ENCODE measurements at regions not wholly inside any gene's neighbourhood (a gene's known extent, or its start where the extent isn't known, plus 50 kb on each side); places are given as distances from the start of the nearest gene placed in this dataset.

DNA sequence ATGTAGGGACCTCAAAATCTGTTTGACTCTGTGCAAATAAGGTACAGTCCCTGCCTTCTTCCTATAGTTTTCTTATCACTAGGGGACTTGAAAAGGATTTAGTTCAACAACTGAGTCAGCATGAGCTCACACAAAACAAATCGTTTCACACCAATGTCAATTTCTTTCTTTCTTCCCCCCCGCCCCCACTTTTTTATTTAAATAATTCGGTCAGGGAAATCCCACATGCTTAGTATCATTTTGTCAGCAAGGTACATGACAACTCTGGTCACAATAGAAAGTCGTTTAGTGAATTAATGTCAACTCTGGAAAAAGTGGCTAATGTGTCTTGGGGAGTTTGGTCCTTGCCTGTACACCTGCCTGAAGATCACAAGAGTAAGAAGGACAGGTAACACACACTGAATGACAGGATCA, 232.2 kb upstream of the PLEKHG7 start (continued):
- no peak; a peak in 1 of 4 replicates for TF ChIP-seq CEBPB (IDR thresholded peaks at IDR 0.05; ENCODE audit: borderline replicate concordance in 1 of 2, low read depth in 2 of 2, low read length in 2 of 2)
- peak; percentile 85 for TF ChIP-seq IKZF1 (conservative IDR thresholded peaks at IDR 0.05)
- TF ChIP-seq SP1 (IDR thresholded peaks at IDR 0.05; ENCODE audit: low read depth, low read length) = no peak
- peak; percentile 75 to 92; a peak in 3 of 4 replicates for TF ChIP-seq EP300 (IDR thresholded peaks at IDR 0.05; ENCODE audit: borderline replicate concordance in 1 of 2, control insufficient read depth in 1 of 2, low read depth in 2 of 2, low read length in 2 of 2)
- TF ChIP-seq, protein P1, sequence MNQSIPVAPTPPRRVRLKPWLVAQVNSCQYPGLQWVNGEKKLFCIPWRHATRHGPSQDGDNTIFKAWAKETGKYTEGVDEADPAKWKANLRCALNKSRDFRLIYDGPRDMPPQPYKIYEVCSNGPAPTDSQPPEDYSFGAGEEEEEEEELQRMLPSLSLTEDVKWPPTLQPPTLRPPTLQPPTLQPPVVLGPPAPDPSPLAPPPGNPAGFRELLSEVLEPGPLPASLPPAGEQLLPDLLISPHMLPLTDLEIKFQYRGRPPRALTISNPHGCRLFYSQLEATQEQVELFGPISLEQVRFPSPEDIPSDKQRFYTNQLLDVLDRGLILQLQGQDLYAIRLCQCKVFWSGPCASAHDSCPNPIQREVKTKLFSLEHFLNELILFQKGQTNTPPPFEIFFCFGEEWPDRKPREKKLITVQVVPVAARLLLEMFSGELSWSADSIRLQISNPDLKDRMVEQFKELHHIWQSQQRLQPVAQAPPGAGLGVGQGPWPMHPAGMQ (IDR thresholded peaks at IDR 0.05; ENCODE audit: borderline replicate concordance) = no peak
- no peak for TF ChIP-seq SUZ12 (IDR thresholded peaks at IDR 0.05; ENCODE audit: unreplicated experiment)
- TF ChIP-seq BMI1 (IDR thresholded peaks at IDR 0.05; ENCODE audit: borderline replicate concordance) = peak; percentile 57; the same call in 1 of the 2 replicates
- no peak for TF ChIP-seq TCF7 (IDR thresholded peaks at IDR 0.05; ENCODE audit: borderline replicate concordance)
- 0 out of 2 replicates have a peak, but pooled peaks have one; percentile 44 for TF ChIP-seq TCF12 (IDR thresholded peaks at IDR 0.05; ENCODE audit: low read depth, low read length)
- TF ChIP-seq ZNF274 (IDR thresholded peaks at IDR 0.05; ENCODE audit: insufficient read depth, insufficient read length) = no peak
- TF ChIP-seq, protein P2, sequence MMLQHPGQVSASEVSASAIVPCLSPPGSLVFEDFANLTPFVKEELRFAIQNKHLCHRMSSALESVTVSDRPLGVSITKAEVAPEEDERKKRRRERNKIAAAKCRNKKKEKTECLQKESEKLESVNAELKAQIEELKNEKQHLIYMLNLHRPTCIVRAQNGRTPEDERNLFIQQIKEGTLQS (IDR thresholded peaks at IDR 0.05; ENCODE audit: borderline replicate concordance, extremely low read depth, low read depth, low read length) = no peak
- TF ChIP-seq FOXM1 (IDR thresholded peaks at IDR 0.05; ENCODE audit: low read depth, low read length) = peak; percentile 86
- no peak for TF ChIP-seq SREBF1 (IDR thresholded peaks at IDR 0.05; ENCODE audit: low read length)
- no peak for TF ChIP-seq SUPT20H (IDR thresholded peaks at IDR 0.05; ENCODE audit: borderline replicate concordance, control insufficient read depth, low read depth, low read length)
- TF ChIP-seq SRF (IDR thresholded peaks at IDR 0.05; ENCODE audit: low read depth in 2 of 2, low read length in 2 of 2) = no peak
- TF ChIP-seq EZH2 (IDR thresholded peaks at IDR 0.05; ENCODE audit: borderline replicate concordance, control insufficient read depth, low read depth, low read length) = no peak
- TF ChIP-seq, protein P3, sequence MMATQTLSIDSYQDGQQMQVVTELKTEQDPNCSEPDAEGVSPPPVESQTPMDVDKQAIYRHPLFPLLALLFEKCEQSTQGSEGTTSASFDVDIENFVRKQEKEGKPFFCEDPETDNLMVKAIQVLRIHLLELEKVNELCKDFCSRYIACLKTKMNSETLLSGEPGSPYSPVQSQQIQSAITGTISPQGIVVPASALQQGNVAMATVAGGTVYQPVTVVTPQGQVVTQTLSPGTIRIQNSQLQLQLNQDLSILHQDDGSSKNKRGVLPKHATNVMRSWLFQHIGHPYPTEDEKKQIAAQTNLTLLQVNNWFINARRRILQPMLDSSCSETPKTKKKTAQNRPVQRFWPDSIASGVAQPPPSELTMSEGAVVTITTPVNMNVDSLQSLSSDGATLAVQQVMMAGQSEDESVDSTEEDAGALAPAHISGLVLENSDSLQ (IDR thresholded peaks at IDR 0.05) = no peak
- TF ChIP-seq, protein P4, sequence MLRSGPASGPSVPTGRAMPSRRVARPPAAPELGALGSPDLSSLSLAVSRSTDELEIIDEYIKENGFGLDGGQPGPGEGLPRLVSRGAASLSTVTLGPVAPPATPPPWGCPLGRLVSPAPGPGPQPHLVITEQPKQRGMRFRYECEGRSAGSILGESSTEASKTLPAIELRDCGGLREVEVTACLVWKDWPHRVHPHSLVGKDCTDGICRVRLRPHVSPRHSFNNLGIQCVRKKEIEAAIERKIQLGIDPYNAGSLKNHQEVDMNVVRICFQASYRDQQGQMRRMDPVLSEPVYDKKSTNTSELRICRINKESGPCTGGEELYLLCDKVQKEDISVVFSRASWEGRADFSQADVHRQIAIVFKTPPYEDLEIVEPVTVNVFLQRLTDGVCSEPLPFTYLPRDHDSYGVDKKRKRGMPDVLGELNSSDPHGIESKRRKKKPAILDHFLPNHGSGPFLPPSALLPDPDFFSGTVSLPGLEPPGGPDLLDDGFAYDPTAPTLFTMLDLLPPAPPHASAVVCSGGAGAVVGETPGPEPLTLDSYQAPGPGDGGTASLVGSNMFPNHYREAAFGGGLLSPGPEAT (IDR thresholded peaks at IDR 0.05; ENCODE audit: low read depth) = peak; percentile 94
- no peak; the same call in 1 of the 2 replicates for TF ChIP-seq CHD2 (IDR thresholded peaks at IDR 0.05; ENCODE audit: borderline replicate concordance, low read depth, low read length)
- no peak for TF ChIP-seq NRF1 (conservative IDR thresholded peaks at IDR 0.05; ENCODE audit: low read depth, low read length)
- TF ChIP-seq, protein P5, sequence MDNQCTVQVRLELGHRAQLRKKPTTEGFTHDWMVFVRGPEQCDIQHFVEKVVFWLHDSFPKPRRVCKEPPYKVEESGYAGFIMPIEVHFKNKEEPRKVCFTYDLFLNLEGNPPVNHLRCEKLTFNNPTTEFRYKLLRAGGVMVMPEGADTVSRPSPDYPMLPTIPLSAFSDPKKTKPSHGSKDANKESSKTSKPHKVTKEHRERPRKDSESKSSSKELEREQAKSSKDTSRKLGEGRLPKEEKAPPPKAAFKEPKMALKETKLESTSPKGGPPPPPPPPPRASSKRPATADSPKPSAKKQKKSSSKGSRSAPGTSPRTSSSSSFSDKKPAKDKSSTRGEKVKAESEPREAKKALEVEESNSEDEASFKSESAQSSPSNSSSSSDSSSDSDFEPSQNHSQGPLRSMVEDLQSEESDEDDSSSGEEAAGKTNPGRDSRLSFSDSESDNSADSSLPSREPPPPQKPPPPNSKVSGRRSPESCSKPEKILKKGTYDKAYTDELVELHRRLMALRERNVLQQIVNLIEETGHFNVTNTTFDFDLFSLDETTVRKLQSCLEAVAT (IDR thresholded peaks at IDR 0.05) = peak; percentile 46; the same call in 1 of the 2 replicates
- TF ChIP-seq RAD51 (IDR thresholded peaks at IDR 0.05) = no peak
- no peak for TF ChIP-seq KAT2A (conservative IDR thresholded peaks at IDR 0.05; ENCODE audit: control insufficient read depth, low read depth, low read length)
- TF ChIP-seq BCL11A (IDR thresholded peaks at IDR 0.05; ENCODE audit: low read depth, low read length) = peak; percentile 72
- peak; percentile 91; the same call in 1 of the 2 replicates for TF ChIP-seq STAT3 (IDR thresholded peaks at IDR 0.05; ENCODE audit: low read depth, low read length)
- TF ChIP-seq NFYB (IDR thresholded peaks at IDR 0.05; ENCODE audit: insufficient read depth, low read depth, low read length) = no peak

Data from GM12878 (cell line).